ENCODE measurements at regions not wholly inside any gene's neighbourhood (a gene's known extent, or its start where the extent isn't known, plus 50 kb on each side); places are given as distances from the start of the nearest gene placed in this dataset.

DNA sequence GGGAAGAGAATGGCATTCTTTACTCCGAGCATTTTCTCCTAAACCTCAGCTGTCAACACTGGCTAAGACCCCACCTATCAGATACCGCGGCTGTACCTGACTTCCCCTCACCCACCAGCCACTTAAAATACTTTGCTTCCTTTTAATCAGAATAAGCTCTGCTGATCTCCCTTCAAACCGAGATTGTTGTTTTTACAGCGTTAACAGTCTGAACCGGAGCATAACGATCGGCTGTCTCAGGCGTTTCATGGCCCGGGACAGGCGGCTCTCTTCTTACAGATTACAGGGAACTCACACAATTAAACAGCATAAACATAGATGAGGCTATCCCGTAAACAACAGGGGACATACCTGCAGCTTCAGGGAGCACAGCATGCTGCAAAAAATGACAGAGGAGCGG, 174.3 kb upstream of the RNF32 start:
- DNase-seq: no peak
- Histone ChIP-seq H3K4me1 (no peaks in the 10 kb centered on the region), H3K27ac (no peak overlapping the region), H3K4me3 (no peak overlapping the region), H3K27me3 (peaks cover 31% of the 10 kb centered on the region), H3K36me3 (no peaks in the 10 kb centered on the region), H3K9me3 (replicated peaks) (no peaks in the 10 kb centered on the region)

DNA sequence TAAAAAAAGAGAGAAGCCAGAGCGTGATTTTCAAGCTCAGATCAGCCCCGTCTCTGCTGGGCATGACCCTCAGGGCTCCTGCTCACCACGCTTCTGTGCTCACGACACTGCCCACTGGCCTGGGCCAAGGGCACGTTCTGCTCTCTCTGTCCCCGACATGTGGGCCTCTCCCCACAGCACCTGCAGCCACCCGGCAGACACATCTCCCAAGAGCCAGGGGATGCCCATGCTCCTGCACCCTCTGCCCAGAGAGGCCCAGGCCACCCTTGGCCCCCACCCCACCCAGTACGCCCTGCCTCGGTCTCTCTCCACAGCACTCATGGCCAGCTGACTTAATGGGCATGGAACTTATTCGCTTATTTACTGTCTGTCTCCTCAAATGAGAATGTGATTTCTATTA, 175.4 kb upstream of the RNF32 start:
- no peaks in the 10 kb centered on the region for H3K4me1 ChIP-seq
- peaks cover 38% of the 10 kb centered on the region for H3K27me3 ChIP-seq
- H3K36me3 ChIP-seq: no peaks in the 10 kb centered on the region
- no peak overlapping the region for H3K27ac ChIP-seq
- H3K4me3 ChIP-seq: no peak overlapping the region
- no peak for DNase-seq
- no peaks in the 10 kb centered on the region for H3K9me3 ChIP-seq (replicated peaks)

DNA sequence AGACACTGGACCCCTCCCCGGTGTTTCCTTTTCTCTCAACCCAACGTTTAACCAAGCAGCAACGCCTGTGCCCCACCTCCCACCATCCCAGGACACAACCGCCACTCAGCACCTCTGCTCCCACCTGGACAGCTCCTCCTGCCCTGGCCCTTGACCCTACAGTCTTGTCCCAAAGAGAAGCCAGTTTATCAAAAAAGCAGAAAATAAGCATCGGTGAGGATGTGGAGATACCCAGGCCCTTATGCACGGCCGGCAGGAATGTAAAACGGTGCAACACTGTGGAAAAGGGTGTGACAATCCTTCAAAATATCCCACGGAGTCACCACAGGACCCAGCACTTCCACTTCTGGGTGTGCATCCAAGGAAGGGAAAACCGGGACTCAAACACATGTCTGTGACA, 176.2 kb upstream of the RNF32 start:
- H3K36me3 ChIP-seq: no peaks in the 10 kb centered on the region
- H3K27ac ChIP-seq: no peak overlapping the region
- no peaks in the 10 kb centered on the region for H3K4me1 ChIP-seq
- DNase-seq: no peak
- peaks cover 44% of the 10 kb centered on the region for H3K27me3 ChIP-seq
- no peaks in the 10 kb centered on the region for H3K9me3 ChIP-seq (replicated peaks)
- no peak overlapping the region for H3K4me3 ChIP-seq

DNA sequence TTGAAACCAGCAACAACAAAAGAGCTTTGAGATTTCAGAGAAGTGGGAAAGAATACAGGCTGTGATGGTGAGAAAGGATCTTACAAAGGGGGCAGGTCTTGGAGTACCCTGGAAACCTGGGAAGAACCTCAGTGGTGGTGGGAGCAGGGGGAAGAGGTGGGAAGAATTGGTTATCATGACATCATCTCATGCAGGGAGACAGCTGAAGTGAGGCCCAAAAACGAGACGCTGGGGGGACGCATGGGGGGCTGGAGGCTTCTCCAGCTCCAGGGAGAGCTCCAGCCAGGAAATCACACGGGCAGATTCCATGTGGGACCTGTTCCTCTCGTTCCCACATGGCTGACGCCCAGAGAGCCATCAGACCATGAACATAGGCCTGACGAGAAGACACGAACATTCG, 177.3 kb upstream of the RNF32 start:
- no peaks in the 10 kb centered on the region for H3K4me1 ChIP-seq
- no peak overlapping the region for H3K27ac ChIP-seq
- peaks cover 44% of the 10 kb centered on the region for H3K27me3 ChIP-seq
- H3K4me3 ChIP-seq: no peak overlapping the region
- H3K9me3 ChIP-seq (replicated peaks): no peaks in the 10 kb centered on the region
- DNase-seq: no peak
- H3K36me3 ChIP-seq: no peaks in the 10 kb centered on the region

DNA sequence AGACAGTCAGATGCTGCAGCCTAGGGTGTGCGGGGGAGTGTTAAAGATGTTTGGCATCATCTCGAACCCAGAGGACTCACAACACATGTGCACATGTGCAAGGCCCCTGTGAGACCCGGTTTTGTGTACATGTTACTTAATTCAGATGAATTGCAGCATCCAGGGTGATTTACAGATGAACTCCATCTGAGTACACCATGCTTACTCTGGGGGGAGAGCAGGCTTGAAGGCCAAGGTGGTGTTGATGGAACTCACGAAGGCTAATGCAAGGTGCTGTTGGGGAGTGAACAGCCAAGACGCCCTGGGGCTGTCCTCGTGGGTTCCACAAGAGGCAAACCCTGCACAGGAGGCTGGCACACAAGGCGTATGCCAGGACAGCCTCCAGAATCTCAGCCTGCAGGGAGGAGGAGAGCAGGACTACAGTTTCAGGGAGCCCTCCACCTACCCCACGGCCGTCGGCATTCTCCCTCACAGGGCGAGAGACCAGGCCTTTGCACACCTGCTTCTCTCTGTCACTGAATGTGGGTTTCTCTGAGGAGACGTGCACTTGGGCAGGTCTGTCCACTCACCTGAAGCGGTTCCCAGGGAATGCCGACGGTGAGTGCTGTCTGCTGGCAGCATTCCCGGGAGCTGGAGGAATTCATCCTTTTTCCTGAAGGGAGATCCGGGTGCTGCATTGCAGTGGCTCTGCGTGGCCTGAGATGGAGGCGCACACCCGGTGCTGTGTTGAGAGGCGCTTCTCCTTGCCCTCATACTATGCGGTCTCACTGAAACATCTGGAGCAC, 178.5 kb upstream of the RNF32 start:
- Histone ChIP-seq H3K9me3 (replicated peaks) (no peaks in the 10 kb centered on the region), H3K27me3 (peaks cover 38% of the 10 kb centered on the region)

DNA sequence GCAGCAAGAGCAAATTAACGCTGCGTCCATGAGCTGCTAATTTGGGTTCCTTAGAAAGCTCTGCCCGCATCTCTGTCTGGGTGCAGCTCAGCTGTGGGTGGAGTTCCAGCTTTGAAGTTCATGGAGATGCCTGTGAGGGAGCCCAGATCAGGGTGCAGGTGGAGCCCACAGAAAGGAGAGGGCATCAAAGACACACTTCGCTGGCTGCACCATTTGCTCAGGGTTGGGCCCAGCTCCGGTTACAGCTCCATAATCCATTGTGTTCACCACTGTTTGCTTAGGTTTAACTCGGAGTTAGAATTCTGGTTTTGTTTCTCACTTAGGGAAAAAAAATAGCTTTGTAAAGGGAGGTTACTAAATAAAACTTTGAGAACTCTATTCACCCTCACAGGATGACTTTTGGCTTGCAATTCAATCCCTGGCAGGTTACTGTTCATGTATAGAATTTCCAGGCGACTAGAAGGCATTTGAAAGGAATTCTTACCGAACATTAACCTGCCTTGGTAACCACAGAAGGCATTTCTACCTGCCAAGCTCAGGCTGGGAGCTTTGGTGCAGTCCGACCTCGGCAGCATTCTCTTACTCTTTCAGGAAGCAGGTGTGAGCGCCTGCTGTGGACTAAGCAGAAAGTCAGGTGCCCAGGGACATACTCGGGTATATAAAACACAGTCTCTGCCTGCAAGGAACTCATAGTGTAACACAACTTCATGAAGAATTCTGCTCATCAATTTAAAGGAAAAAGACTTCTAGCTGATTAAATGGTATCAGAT, 179.5 kb upstream of the RNF32 start:
- no peak overlapping the region for H3K27ac ChIP-seq
- H3K36me3 ChIP-seq: no peaks in the 10 kb centered on the region
- H3K4me3 ChIP-seq: no peak overlapping the region
- DNase-seq: no peak
- peaks cover 39% of the 10 kb centered on the region for H3K27me3 ChIP-seq
- no peaks in the 10 kb centered on the region for H3K9me3 ChIP-seq (replicated peaks)
- no peaks in the 10 kb centered on the region for H3K4me1 ChIP-seq

More for the DNA sequence above, 178.5 kb upstream of the RNF32 start:
- Histone ChIP-seq H3K36me3 (no peaks in the 10 kb centered on the region), H3K4me1 (no peaks in the 10 kb centered on the region), H3K27ac (no peak overlapping the region), H3K4me3 (no peak overlapping the region)
- no peak for DNase-seq

DNA sequence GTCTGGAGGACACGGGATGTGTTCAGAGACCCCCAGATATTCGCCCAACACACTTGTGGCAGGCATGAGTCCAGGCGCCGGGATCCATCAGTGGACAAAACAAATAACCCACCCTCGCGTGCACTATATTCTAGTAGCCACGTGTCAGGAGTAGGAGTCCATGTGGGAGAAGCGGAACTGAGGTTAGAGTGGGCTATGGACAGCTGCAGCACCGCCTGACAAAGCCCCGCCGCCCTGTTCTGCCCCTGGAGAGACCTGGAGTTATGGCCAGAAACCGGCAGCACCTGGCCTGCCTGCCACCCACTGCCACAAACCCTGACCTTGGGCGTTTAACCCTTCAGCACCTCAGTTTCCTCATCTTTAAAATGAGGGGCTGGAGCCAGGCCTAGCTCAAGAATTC, 181.0 kb upstream of the RNF32 start:
- H3K27ac ChIP-seq: no peak overlapping the region
- no peaks in the 10 kb centered on the region for H3K36me3 ChIP-seq
- no peak for DNase-seq
- no peaks in the 10 kb centered on the region for H3K9me3 ChIP-seq (replicated peaks)
- peaks cover 34% of the 10 kb centered on the region for H3K27me3 ChIP-seq
- H3K4me3 ChIP-seq: no peak overlapping the region
- H3K4me1 ChIP-seq: no peaks in the 10 kb centered on the region

DNA sequence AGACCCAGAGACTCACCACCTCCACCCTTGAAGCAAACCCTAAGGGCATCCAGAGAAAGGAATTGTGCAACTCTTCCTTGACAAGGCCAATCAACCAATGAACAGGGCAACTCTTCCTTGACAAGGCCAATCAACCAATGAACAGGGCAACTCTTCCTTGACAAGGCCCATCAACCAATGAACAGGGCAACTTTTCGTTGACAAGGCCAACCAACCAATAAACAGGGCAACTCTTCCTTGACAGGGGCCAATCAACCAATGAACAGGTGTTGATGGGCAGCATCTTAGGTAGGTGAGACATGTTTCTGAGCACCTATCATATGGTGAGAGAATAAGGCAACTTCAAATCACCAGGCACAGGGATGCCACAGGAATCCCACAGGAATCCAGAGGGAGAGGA, 181.5 kb upstream of the RNF32 start:
- no peaks in the 10 kb centered on the region for H3K4me1 ChIP-seq
- H3K27ac ChIP-seq: no peak overlapping the region
- no peaks in the 10 kb centered on the region for H3K9me3 ChIP-seq (replicated peaks)
- DNase-seq: no peak
- H3K36me3 ChIP-seq: no peaks in the 10 kb centered on the region
- peaks cover 33% of the 10 kb centered on the region for H3K27me3 ChIP-seq
- no peak overlapping the region for H3K4me3 ChIP-seq

DNA sequence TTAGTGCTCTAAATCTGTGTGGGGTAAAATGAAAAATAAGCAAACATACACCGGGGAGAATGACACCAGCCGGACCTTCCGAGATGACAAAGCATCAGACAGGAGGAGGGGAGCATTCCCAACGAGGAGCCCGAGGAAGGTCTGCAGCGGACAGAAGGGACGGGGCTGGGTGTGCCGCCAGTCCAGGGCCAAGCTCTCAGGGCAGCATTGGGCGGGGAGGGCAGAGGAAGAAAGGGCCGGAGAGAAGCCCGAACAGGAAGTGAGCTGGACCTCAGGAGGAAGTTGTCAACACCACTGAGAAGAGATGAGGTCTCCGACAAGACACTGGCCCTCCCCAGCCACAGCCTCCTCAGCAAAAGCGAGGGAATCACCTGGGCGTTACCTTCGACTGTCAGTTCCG, 182.6 kb upstream of the RNF32 start:
- no peak overlapping the region for H3K4me3 ChIP-seq
- H3K4me1 ChIP-seq: no peaks in the 10 kb centered on the region
- peaks cover 37% of the 10 kb centered on the region for H3K27me3 ChIP-seq

DNA sequence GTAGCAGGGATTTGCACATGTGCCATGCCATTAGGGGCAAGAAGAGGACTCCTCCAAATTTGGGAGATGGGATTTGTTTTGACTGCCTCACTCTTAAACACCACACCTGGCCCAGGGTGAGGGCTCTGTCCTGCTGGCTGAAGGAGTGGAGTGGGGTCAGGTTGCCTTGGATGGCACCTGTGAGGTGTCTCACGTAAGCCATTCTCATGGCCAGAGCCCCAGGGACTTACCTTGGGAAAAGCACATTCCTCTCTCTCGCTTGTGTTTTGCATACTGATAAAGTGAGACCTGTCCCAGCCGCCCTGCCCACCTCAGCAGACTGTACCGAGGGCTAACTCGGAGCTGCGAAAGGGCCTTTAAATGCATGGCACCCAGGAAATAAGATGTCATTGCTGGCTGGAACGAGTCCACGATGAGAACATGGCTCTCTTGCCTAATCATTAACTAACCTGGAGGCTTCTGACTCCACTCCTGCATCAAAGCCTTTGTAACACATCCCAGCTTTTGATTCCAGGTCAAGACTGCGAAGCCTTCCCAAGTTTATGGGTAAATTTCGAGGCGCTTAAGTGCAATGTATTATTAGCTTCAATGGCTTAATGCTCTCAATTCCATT, 184.0 kb upstream of the RNF32 start:
- H3K36me3 ChIP-seq: no peaks in the 10 kb centered on the region
- no peak for DNase-seq
- H3K4me1 ChIP-seq: no peaks in the 10 kb centered on the region
- H3K27me3 ChIP-seq: peaks cover 27% of the 10 kb centered on the region
- H3K4me3 ChIP-seq: no peak overlapping the region
- H3K27ac ChIP-seq: no peak overlapping the region
- H3K9me3 ChIP-seq (replicated peaks): no peaks in the 10 kb centered on the region

More for the DNA sequence above, 182.6 kb upstream of the RNF32 start:
- H3K36me3 ChIP-seq: no peaks in the 10 kb centered on the region
- H3K27ac ChIP-seq: no peak overlapping the region
- no peaks in the 10 kb centered on the region for H3K9me3 ChIP-seq (replicated peaks)
- no peak for DNase-seq

DNA sequence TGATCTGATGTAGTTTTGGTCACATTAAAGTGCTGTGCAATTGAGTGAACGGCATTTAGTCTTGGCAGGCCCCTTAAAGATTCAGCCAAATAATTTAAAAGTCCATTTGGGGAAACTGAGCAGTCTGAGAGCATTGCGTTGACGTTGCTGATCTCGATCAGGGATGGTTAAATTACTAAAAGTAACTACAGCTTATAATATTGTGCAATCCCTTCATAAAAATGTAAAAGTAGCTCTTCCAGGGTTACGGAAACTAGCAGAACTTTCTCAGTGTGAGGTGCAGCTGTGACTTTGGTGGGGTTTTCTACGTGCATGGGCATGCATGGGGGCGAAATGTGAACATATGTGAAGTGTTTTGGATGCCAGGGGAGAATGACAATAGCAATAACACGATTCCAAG, 184.5 kb upstream of the RNF32 start:
- Histone ChIP-seq H3K36me3 (no peaks in the 10 kb centered on the region), H3K27ac (no peak overlapping the region), H3K4me3 (no peak overlapping the region), H3K27me3 (peaks cover 27% of the 10 kb centered on the region), H3K4me1 (no peaks in the 10 kb centered on the region), H3K9me3 (replicated peaks) (no peaks in the 10 kb centered on the region)
- DNase-seq: no peak

DNA sequence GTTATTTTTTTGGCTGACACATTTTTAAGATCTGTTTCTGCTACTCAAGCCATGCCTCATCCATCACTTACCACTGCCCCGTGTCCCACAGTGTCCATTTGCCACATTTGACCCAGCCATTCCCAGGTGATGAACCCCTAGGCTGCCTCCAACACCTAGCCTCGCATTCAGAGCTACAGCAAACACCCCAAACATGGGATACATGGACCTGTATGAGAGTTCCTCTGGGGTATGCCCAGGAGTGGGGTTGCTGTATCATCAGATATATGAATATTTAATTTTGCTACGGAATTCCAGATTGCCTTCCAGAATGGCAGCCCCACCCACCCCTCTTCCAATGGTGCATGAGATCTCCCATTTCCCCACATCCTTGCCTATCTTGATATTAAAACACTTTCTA, 190.1 kb upstream of the RNF32 start:
- Histone ChIP-seq H3K36me3 (no peaks in the 10 kb centered on the region), H3K27me3 (peaks cover 23% of the 10 kb centered on the region), H3K4me1 (no peaks in the 10 kb centered on the region), H3K27ac (no peak overlapping the region), H3K4me3 (no peak overlapping the region), H3K9me3 (replicated peaks) (no peaks in the 10 kb centered on the region)
- no peak for DNase-seq

DNA sequence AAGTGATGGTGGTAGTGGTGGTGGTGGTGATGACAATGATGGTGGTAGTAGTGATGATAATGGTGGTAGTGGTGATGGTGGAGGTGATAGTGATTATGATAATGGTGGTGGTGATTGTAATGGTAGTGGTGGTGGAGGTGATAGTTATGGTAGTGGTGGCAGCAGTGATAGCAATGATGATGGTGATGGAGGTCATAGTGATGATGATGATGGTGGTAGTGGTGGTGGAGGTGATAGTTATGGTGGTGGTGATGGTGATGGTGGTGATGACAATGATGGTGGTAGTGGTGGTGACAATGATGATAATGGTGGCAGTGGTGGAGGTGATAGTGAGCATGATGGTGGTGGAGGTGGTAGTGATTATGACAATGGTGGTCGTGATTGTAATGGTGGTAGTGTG, 191.7 kb upstream of the RNF32 start:
- Histone ChIP-seq H3K4me1 (no peaks in the 10 kb centered on the region), H3K27ac (no peak overlapping the region), H3K9me3 (replicated peaks) (no peaks in the 10 kb centered on the region), H3K36me3 (no peaks in the 10 kb centered on the region), H3K27me3 (peaks cover 33% of the 10 kb centered on the region), H3K4me3 (no peak overlapping the region)
- no peak for DNase-seq

DNA sequence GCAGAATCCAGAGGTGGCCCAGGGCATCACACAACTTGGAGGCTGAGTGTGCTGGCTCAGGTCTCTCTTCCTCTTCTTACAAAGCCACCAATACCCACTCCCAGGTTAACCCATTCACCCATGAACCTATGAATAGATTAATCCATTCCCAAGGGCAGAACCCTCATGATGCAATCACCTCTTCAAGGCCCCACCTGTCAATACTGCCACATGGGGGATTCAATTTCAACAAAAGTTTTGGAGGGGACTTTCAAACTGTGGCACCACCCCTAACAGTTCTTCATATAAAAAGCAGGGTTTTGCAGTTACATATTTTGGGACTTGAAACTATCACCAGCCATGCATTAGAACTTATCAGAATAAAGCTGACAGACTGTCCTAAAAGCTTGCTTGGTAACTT, 193.6 kb upstream of the RNF32 start:
- no peak for DNase-seq
- no peak overlapping the region for H3K4me3 ChIP-seq
- no peaks in the 10 kb centered on the region for H3K36me3 ChIP-seq
- no peaks in the 10 kb centered on the region for H3K4me1 ChIP-seq
- H3K27me3 ChIP-seq: peaks cover 40% of the 10 kb centered on the region
- H3K27ac ChIP-seq: no peak overlapping the region
- H3K9me3 ChIP-seq (replicated peaks): no peaks in the 10 kb centered on the region

DNA sequence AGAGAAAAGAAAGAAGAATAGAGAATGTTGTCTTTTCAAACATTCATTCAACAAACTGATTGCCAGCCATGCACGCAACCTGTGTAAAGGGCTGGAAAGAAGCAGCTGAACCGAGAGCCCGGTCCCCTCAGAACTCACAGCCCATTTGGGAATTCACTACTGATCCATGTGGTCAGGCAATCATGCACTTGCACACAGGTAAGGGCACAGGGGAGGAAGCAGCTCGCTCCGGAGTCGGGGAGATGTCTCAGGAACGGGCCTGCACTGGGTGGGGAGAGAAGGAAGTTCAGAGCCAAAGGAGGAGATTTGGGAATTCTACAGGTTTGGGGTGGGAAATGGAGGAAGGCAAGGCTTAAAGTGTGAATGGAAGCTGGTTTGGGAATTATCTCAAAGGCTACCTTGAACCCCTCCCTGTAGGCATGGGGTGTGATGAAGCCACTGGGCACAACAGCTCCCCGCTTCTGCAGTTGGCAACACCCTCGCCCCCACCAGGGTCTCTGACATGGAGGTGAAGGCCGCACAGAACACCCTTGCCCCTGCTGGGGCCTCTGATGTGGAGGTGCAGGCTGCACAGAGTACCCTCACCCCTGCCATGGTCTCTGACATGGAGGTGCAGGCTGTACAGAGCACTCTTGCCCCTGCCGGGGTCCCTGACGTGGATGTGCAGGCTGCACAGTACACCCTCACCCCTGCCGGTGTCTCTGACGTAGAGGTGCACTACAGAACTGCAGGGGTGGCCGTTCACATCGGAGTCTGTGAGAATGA, 194.4 kb upstream of the RNF32 start:
- H3K27ac ChIP-seq: no peak overlapping the region
- no peak overlapping the region for H3K4me3 ChIP-seq
- no peaks in the 10 kb centered on the region for H3K36me3 ChIP-seq
- no peaks in the 10 kb centered on the region for H3K4me1 ChIP-seq
- peaks cover 40% of the 10 kb centered on the region for H3K27me3 ChIP-seq
- no peaks in the 10 kb centered on the region for H3K9me3 ChIP-seq (replicated peaks)
- no peak for DNase-seq

All from SJCRH30 (cell line).